Retinal pigment epithelial cell (primary cell): ENCODE measurements at regions not wholly inside any gene's neighbourhood (a gene's known extent, or its start where the extent isn't known, plus 50 kb on each side); places are given as distances from the start of the nearest gene placed in this dataset.

Source experiments
- DNase-seq: peaks from one replicate; pipeline ENCODE4 v3.0.0-alpha.2; 2010; ENCODE audit warnings: low read depth
- H3K4me3 ChIP-seq: 2 replicates; pipeline ENCODE4 v1.5.1; 2011; ENCODE audit warnings: mild to moderate bottlenecking, low read length, control low read depth, moderate library complexity
- TF ChIP-seq, protein P1 (sequence below): conservative IDR thresholded peaks from 2 replicates; pipeline ENCODE4 v1.5.1; 2011; ENCODE audit warnings: low read depth, low read length, control low read depth, inconsistent platforms

- TF ChIP-seq, protein P1, sequence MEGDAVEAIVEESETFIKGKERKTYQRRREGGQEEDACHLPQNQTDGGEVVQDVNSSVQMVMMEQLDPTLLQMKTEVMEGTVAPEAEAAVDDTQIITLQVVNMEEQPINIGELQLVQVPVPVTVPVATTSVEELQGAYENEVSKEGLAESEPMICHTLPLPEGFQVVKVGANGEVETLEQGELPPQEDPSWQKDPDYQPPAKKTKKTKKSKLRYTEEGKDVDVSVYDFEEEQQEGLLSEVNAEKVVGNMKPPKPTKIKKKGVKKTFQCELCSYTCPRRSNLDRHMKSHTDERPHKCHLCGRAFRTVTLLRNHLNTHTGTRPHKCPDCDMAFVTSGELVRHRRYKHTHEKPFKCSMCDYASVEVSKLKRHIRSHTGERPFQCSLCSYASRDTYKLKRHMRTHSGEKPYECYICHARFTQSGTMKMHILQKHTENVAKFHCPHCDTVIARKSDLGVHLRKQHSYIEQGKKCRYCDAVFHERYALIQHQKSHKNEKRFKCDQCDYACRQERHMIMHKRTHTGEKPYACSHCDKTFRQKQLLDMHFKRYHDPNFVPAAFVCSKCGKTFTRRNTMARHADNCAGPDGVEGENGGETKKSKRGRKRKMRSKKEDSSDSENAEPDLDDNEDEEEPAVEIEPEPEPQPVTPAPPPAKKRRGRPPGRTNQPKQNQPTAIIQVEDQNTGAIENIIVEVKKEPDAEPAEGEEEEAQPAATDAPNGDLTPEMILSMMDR, result no peak
- DNase-seq, result no peak
- H3K4me3 ChIP-seq, result no peak overlapping the region
Observed at GRCh38 chr11:32221476-32222032, 130.7 kb downstream of the RCN1 start.

GRCh38 chr11:32224580-32224979 is 133.7 kb downstream of the RCN1 start:
- no peak overlapping the region for H3K4me3 ChIP-seq
- no peak for DNase-seq
- TF ChIP-seq, protein P1, result no peak

- DNase-seq, result no peak
- TF ChIP-seq, protein P1, result no peak
- no peak overlapping the region for H3K4me3 ChIP-seq
Observed at GRCh38 chr11:32225571-32226285, 134.9 kb downstream of the RCN1 start.

GRCh38 chr11:32226480-32226879 is 135.6 kb downstream of the RCN1 start:
- TF ChIP-seq, protein P1, result no peak
- no peak for DNase-seq
- H3K4me3 ChIP-seq, result no peak overlapping the region

DNA sequence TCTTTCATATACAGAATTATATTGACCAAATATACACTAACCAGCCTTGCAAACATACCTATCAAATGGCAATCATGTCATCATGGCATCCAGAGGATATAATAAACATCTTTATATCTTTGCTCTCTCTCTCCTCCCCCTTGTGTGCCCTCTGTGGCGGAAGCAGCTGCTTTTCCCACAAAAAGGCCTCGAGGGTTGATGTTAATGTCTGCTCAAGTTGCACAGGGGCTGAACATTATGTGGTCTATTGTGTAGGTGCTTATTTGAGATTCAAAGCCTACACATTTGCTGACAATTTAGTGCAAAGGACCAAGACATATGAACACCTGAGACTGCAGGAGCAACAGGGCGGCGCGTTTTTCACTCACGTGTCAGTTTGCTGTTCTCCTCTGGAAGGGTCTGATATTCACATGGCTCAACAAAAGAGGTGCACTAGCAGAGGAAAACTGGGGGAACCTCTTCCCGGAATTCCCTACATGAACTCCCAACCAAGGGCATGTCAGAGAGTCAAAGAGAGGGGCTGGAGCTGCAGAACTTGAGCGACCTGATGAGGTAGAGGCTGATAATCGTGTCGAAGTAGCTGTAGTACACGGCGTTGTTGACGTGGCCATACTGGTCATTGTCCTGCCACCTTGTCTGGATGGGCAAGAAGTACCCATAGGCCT is 138.8 kb downstream of the RCN1 start:
- TF ChIP-seq, protein P1, result no peak
- H3K4me3 ChIP-seq, result no peak overlapping the region
- DNase-seq, result no peak

DNA sequence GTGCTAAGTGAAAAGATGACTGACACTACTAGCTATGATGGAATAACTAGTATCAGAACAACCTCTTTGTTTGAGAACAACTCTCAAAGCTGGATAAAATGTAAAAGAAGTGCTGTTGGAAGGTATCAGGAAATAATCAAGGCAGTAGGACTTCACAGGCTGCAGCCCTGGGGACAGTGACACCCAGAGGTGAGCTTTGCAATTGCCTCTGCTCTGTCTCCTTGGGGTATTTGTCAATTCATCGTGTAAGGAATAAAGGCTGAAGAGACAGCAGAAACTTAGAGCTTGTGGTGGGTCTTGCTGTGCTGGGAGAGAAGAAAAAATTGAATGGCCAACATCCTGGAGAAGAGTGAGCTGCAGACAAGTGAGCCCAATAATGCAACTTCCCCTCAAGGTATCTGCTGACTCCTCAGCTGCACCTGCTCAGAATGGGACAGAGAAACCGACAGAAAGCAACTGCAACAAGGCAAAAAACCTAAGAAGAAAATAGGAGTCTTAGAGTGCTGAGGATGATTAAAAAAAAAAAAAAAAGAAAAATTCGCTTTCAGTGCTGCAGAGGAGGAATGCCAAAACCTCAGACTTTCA is 141.1 kb downstream of the RCN1 start:
- TF ChIP-seq, protein P1, result peak; percentile 95

More for the DNA sequence above, 141.1 kb downstream of the RCN1 start:
- H3K4me3 ChIP-seq, result no peak overlapping the region
- DNase-seq, result no peak
